ENCODE measurements at regions not wholly inside any gene's neighbourhood (a gene's known extent, or its start where the extent isn't known, plus 50 kb on each side); places are given as distances from the start of the nearest gene placed in this dataset.

DNA sequence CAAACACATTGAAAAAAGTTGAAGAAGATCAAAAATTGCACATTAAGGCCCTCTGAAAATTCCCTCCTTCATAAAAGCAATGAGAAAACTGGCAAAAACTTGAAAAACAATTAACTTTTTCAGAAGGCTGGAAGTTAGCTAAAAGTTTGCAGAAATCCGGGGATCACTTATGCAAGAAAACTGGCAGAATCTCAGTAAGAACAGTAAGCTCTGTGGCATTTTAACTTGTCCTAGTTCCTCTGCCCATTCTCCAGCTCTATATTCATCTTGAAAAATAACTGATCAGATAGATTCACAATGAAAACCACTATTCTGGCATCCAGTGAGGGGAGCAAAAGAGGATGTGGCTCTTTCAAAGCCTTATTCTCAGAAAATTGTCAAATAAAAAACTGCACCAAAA, 566.8 kb downstream of the NTRK3 start:
- no peak for DNase-seq
- Histone ChIP-seq H3K9ac (ENCODE audit: extremely low read depth, low read length, poor library complexity, severe bottlenecking) (no peak overlapping the region), H3K4me1 (ENCODE audit: control insufficient read depth, insufficient read depth, low read length) (no peaks in the 10 kb centered on the region), H3K36me3 (ENCODE audit: control insufficient read depth, insufficient read depth, low read length) (no peaks in the 10 kb centered on the region), H3K4me3 (ENCODE audit: low read length) (no peak overlapping the region), H3K27me3 (ENCODE audit: control insufficient read depth, insufficient read depth, low read length, poor library complexity, severe bottlenecking) (no peaks in the 10 kb centered on the region), H3K9me3 (ENCODE audit: control insufficient read depth, low read length) (no peaks in the 10 kb centered on the region), H3K27ac (ENCODE audit: low read depth, low read length) (no peak overlapping the region)
- Mint-ChIP-seq H3K9me3 (peaks cover 6% of the 10 kb centered on the region), H3K4me3 (no peak overlapping the region), H3K27me3 (ENCODE audit: insufficient read depth) (peaks cover 6% of the 10 kb centered on the region), H3K4me1 (no peaks in the 10 kb centered on the region), H3K36me3 (ENCODE audit: low read depth) (no peaks in the 10 kb centered on the region), H3K27ac (no peak overlapping the region)
- 87 to 88% methylated on average over 1 of the region's 1 CpG for WGBS, 2 experiments (ENCODE audit: insufficient coverage in 1 of 2, insufficient read length in 1 of 2)
- TF ChIP-seq, protein P1, sequence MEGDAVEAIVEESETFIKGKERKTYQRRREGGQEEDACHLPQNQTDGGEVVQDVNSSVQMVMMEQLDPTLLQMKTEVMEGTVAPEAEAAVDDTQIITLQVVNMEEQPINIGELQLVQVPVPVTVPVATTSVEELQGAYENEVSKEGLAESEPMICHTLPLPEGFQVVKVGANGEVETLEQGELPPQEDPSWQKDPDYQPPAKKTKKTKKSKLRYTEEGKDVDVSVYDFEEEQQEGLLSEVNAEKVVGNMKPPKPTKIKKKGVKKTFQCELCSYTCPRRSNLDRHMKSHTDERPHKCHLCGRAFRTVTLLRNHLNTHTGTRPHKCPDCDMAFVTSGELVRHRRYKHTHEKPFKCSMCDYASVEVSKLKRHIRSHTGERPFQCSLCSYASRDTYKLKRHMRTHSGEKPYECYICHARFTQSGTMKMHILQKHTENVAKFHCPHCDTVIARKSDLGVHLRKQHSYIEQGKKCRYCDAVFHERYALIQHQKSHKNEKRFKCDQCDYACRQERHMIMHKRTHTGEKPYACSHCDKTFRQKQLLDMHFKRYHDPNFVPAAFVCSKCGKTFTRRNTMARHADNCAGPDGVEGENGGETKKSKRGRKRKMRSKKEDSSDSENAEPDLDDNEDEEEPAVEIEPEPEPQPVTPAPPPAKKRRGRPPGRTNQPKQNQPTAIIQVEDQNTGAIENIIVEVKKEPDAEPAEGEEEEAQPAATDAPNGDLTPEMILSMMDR (conservative IDR thresholded peaks at IDR 0.05), result no peak

DNA sequence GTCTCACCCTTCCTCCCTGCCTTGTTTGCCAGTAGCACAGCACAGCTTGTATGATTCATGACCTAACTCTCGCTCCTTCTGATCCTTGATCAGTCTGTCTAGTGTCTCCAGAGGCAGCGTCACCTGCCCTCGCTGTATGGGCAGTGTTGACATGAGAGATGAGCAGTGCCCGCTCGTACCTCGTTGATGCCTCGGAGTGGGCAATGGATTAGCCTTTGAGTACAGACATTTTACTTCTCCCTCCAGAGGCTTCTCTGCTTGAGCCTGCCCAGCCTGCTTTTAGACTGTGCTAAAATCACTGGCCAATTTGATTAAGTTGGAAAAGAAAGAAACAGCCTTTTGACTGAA, 569.0 kb downstream of the NTRK3 start:
- Mint-ChIP-seq H3K27me3 (ENCODE audit: insufficient read depth) (peaks cover 10% of the 10 kb centered on the region), H3K27ac (no peak overlapping the region), H3K36me3 (ENCODE audit: low read depth) (no peaks in the 10 kb centered on the region), H3K4me3 (no peak overlapping the region), H3K4me1 (no peaks in the 10 kb centered on the region), H3K9me3 (peaks cover 2% of the 10 kb centered on the region)
- 93 to 95% methylated on average over 3 to 7 of the region's 7 CpGs for WGBS, 2 experiments (ENCODE audit: insufficient coverage in 1 of 2, insufficient read length in 1 of 2)
- Histone ChIP-seq H3K4me3 (ENCODE audit: low read length) (no peak overlapping the region), H3K9me3 (ENCODE audit: control insufficient read depth, low read length) (no peaks in the 10 kb centered on the region), H3K27me3 (ENCODE audit: control insufficient read depth, insufficient read depth, low read length, poor library complexity, severe bottlenecking) (no peaks in the 10 kb centered on the region), H3K27ac (ENCODE audit: low read depth, low read length) (no peak overlapping the region), H3K9ac (ENCODE audit: extremely low read depth, low read length, poor library complexity, severe bottlenecking) (no peak overlapping the region), H3K4me1 (ENCODE audit: control insufficient read depth, insufficient read depth, low read length) (no peaks in the 10 kb centered on the region), H3K36me3 (ENCODE audit: control insufficient read depth, insufficient read depth, low read length) (no peaks in the 10 kb centered on the region)
- no peak for DNase-seq
- TF ChIP-seq, protein P1 (conservative IDR thresholded peaks at IDR 0.05), result no peak

DNA sequence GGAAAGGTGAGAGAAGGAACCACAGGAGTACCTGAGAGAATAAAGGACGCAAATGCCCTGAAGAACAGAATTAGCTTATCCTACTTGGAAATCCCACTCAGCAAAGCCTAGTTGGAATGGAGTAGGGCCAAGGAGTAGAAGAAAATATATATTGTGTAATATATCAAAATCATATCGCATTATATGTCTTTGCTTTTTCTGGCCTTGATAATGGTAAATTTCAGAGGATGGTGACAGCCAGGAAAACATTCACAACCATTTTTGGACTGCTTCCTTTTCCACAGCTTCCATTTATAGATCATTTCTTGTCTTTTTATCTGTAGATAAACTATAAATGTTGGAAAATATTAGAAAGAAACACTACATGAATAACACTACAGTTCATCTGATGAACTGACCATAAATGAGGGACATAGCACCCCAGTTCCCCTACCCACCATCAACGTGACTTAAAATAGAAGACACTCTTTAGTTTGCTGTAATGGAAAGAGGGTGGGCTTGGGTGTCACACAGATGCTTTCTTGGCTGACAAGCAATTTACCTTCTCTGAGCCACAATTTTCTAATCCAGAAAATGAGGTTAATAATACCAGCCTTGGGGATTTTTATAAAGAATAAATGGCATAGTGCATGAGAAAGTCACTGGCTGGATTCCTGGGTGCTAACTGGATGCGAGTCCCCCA, 569.6 kb downstream of the NTRK3 start:
- TF ChIP-seq, protein P1 (conservative IDR thresholded peaks at IDR 0.05), result no peak
- H3K27ac ChIP-seq (ENCODE audit: low read depth, low read length), result no peak overlapping the region
- Mint-ChIP-seq H3K27me3 (ENCODE audit: insufficient read depth) (peaks cover 10% of the 10 kb centered on the region), H3K9me3 (peaks cover under 1% of the 10 kb centered on the region), H3K36me3 (ENCODE audit: low read depth) (no peaks in the 10 kb centered on the region), H3K27ac (no peak overlapping the region), H3K4me3 (no peak overlapping the region), H3K4me1 (no peaks in the 10 kb centered on the region)
- H3K9me3 ChIP-seq (ENCODE audit: control insufficient read depth, low read length), result no peaks in the 10 kb centered on the region
- no peaks in the 10 kb centered on the region for H3K36me3 ChIP-seq (ENCODE audit: control insufficient read depth, insufficient read depth, low read length)
- 99 to 100% methylated on average over 1 to 2 of the region's 4 CpGs for WGBS, 2 experiments (ENCODE audit: insufficient coverage in 1 of 2, insufficient read length in 1 of 2)
- H3K4me3 ChIP-seq (ENCODE audit: low read length), result no peak overlapping the region
- H3K4me1 ChIP-seq (ENCODE audit: control insufficient read depth, insufficient read depth, low read length), result no peaks in the 10 kb centered on the region
- no peak overlapping the region for H3K9ac ChIP-seq (ENCODE audit: extremely low read depth, low read length, poor library complexity, severe bottlenecking)
- DNase-seq, result no peak
- H3K27me3 ChIP-seq (ENCODE audit: control insufficient read depth, insufficient read depth, low read length, poor library complexity, severe bottlenecking), result no peaks in the 10 kb centered on the region

Measured in endodermal cell (in vitro differentiated cells).